HG03066 (cell line): ENCODE measurements at regions not wholly inside any gene's neighbourhood (a gene's known extent, or its start where the extent isn't known, plus 50 kb on each side); places are given as distances from the start of the nearest gene placed in this dataset.
"Not testable (repeated sequence)": the region's sequence is repeated elsewhere in the genome, so short reads cannot be mapped to it uniquely, and the experiment has no call there.

Experiments used
- ATAC-seq: cut with Tn5 transposase; IDR thresholded peaks from one replicate; pipeline ENCODE4 v1.9.1; 2021; ENCODE audit warnings: low read depth; ENCODE audit not compliant: unreplicated experiment

DNA sequence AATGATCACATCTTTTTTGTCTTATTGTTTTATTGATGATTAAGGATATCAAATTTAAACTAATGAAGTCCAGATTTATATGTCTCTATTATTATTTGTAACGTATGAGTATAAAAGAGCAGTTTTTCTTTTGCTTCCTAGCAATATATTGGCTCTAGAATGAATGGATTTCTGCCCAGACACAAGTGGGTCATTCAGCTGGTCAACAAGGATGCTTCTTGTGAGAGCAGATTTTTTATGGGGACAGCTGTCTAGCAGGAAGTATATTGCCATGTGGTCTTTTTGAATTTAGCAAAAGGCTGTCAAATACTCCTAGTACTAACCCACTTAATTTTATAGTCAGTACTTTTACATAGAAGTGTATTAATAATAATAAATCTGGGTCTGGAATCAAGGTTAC, 1071.1 kb upstream of the FLRT2 start:
- no peak for ATAC-seq

GRCh38 chr14:84465880-84466279, 1064.1 kb upstream of the FLRT2 start:
- no peak for ATAC-seq

GRCh38 chr14:84468153-84468552, 1061.8 kb upstream of the FLRT2 start:
- ATAC-seq: no peak

- ATAC-seq: no peak
Observed at GRCh38 chr14:84477996-84478395, 1051.9 kb upstream of the FLRT2 start.

GRCh38 chr14:84482256-84483071, 1047.5 kb upstream of the FLRT2 start:
- no peak for ATAC-seq

DNA sequence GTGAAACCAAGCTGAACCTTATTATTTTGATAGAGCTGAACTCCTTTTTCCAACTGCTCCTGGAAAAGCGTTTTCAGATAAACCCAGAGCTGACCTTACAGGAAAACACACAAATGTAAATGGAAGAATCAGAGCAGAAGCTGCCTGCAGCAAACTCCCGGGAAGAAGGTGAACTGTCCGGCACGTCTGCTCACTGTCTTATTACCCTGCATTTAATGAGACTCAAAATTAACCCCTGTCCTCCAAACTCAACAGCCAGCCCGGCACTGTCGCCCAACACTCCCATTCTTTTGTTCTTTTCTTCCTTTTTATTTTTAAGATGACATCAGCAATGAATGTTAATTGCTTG, 1046.9 kb upstream of the FLRT2 start:
- no peak for ATAC-seq

DNA sequence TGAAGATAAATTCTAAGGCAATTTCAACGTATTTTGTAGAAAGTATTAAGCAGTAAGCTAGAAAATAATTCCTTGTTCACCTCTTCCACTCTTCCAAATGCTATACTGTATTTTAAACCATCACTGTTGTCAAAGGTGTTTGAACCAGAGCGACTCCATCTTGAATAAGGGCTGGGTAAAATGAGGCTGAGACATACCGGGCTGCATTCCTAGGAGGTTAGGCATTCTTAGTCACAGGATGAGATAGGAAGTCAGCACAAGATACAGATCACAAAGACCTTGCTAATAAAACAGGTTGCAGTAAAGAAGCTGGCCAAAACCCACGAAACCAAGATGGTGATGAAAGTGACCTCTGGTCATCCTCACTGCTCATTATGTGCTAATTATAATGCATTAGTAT, 1045.7 kb upstream of the FLRT2 start:
- ATAC-seq: not testable (repeated sequence)

GRCh38 chr14:84485036-84485435, 1044.9 kb upstream of the FLRT2 start:
- ATAC-seq: no peak

DNA sequence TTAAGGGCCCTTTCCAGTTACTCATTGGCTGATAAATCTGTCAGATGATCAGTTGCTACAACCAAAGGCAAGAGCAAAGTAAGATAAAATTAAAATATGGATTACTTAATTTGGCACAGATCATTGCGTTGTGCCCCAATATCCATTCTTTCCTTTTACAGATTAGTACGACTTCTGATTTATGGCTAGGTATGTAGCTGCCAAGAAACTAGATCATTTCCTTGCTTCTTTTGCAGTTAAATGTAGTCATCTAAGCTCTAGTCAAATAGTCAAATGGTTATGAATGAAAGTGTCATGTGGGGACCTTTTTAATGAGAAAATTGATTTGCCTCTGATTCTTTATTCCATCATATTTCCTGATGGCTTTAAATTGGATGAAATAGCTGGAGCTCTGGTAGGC, 1039.9 kb upstream of the FLRT2 start:
- no peak for ATAC-seq

DNA sequence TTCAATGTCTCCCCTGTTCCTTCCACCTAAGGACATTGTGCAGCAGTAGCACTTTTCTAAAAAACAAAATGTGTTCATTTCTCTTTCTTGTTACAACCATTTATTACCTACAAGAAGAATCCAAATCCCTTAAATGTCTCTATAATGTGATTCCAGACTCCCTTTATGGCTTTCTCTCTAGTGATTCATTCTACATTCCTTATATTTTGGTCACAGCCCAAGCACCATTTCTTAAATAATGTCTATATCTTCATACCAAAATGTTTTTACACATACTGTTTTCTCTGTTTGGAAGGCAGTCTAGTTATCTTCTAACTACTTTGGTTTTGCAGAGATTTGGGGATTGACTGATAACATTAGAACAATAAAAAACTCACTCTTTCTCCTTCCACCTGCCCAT, 1037.3 kb upstream of the FLRT2 start:
- no peak for ATAC-seq

DNA sequence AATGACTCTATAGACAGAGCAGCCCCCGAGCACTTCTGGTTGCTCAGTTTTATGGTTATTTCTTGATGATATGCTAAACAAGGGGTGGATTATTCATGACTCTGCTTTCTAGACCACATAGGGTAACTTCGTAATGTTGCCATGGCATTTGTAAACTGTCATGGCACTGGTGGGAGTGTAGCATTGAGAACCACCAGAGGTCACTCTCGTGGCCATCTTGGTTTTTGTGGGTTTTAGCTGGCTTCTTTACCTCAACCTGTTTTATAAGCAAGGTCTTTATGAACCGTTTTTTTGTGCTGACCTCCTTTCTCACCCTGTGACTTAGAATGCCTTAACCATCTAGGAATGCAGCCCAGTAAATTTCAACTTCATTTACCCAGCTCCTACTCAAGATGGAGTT, 1036.2 kb upstream of the FLRT2 start:
- no peak for ATAC-seq

- no peak for ATAC-seq
Observed at GRCh38 chr14:84496677-84497076, 1033.3 kb upstream of the FLRT2 start.

GRCh38 chr14:84512823-84513222, 1017.1 kb upstream of the FLRT2 start:
- not testable (repeated sequence) for ATAC-seq

DNA sequence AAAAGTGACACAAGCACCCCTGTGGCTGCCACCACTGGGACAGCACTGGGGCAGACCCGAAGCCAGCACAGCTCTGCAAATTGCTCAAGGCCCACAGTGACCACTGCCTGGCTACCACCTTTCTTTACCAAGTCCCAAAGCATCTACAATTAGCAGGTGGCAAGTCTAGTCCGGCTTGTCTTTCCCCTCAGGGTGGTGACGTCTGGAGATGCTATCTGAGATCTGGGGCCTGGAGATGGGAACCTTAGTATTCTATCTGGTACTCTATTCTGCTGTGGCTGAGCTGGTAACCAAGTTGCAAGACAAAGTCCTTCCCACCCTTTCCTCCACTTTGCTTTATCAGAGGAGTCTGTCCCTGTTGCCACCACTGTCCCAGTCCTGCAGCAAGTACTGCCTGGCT, 1010.1 kb upstream of the FLRT2 start:
- ATAC-seq: no peak

DNA sequence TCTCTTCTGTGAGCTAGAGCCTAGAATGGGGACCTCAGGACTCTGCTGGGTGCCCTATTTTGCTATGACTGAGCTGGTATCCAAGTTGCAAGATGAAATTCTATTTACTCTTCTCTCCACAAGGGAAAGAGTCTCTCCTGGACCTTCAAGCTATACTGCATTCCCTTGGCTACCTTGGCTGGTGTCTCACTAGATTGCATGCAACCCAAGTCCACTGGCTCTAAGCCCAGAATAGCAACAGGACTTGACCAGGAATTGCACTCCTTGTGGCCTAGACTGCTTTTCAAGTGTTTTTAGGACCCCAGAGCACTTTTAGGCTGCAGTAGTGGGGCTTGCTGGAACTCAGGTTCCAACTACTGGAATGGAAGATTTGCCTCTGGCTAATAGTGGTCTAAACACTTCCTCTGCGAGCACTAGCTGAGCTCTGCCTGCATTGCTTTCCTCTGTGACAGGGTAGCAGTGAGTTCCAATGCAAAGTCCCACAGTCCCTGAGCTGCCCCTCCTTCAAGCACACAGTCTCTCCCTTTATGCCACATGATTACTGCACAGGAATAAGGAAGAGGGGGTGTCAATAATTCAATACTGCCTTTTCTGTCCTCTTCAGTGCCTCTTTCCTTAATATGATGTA, 1009.1 kb upstream of the FLRT2 start:
- ATAC-seq: no peak

GRCh38 chr14:84523746-84524145, 1006.2 kb upstream of the FLRT2 start:
- no peak for ATAC-seq

DNA sequence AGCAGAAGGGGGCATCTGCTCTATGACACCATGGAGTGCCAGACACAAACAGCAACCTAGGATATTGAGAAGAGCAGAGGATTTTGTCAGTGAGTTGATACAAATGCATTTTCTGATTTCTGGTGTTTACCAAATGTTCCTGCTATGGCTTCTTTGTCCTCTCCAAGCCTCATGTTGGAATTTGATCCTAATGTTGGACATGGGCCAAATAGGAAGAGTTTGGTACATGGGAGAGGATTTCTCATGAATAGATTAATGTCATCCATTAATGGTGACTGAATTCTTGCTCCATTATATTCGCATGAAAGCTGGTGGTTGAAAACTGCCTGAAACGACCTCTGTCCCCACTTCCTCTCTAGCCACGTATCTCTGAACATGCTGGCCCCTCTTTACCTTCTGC, 1002.2 kb upstream of the FLRT2 start:
- no peak for ATAC-seq

- no peak for ATAC-seq
Observed at GRCh38 chr14:84532016-84532415, 997.9 kb upstream of the FLRT2 start.

- ATAC-seq: no peak
Observed at GRCh38 chr14:84533181-84533725, 996.7 kb upstream of the FLRT2 start.

DNA sequence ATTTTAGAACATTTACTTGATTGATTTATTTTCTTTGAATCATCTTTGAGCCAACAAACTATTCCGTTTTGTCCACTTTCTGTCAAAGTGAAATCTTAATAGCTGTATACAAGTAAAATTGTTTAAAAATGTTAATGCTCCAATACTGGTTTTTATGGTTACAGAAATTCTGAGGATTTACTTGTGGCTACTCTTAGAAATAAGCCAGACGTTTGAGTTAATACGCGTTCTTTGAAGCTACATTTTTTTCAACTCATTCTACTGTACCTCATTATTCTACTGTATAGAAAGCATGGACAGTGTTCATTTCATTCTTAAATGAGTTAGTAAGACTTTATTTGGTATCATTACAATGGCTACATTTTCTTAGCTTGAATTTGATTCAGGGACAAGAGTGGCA, 996.2 kb upstream of the FLRT2 start:
- no peak for ATAC-seq

DNA sequence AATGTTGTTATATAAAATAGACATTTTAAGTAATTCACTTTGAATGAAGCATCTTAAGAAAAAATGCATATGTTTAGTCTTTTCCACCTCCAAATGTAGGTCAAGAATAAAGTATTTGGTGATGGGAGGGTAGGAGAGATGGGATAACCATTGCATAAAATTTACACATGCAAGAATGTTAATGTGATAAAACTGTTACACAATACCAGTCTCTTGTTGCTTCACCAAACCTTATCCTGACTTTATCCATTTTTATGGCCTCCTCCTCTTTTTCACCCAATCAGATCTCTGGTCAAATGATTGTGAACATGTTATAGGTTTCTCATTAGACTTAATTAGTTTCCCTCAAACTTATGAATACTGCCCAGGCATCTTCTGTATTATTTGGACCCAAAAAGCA, 994.5 kb upstream of the FLRT2 start:
- no peak for ATAC-seq

DNA sequence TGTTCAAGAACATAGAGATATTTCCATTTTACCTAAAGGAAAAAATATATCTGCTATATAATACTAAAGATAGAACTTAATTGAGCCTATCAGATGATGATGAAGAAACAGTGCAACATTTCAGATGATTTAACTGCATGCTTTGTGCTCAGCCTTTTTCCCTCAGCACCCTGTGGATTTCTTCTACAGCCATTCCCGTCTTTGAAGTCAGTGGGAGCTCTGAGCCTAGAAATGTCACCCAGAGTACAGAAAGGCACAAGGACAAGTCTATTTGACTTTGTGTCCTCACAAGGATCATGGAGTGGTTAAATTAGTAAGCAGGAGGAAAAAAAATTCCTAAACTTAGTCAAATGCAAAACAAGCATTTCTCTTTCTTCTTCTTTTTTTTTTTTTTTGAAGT, 994.0 kb upstream of the FLRT2 start:
- ATAC-seq: no peak
